HG02759 (cell line): ENCODE measurements at regions not wholly inside any gene's neighbourhood (a gene's known extent, or its start where the extent isn't known, plus 50 kb on each side); places are given as distances from the start of the nearest gene placed in this dataset.
A peak's percentile ranks its signal among the peaks of the same experiment; 100 is the strongest.

Source experiments
- ATAC-seq: cut with Tn5 transposase; IDR thresholded peaks from one replicate; pipeline ENCODE4 v1.9.1; 2021; ENCODE audit warnings: mild to moderate bottlenecking, moderate library complexity; ENCODE audit not compliant: unreplicated experiment

DNA sequence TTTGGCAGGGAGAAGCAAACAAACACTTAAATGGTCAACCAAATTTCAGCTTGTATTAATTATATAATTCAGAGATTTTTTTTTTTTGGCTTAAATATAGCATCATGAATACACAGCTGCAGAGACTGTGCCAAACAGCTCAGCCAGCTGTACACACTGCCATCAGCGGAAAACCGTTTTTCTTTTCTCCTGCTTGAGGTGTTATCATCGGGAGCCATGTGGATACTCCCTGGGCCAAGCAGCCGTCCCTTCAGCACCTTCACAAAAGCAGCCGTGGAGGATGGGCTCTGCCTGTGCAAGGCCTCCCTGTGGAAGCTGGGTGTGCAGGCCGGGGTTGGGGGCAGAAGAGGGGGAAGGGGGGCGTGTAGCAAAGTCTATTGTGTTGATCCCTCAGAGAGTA lies 85.0 kb downstream of the NUF2 start:
- ATAC-seq: no peak

DNA sequence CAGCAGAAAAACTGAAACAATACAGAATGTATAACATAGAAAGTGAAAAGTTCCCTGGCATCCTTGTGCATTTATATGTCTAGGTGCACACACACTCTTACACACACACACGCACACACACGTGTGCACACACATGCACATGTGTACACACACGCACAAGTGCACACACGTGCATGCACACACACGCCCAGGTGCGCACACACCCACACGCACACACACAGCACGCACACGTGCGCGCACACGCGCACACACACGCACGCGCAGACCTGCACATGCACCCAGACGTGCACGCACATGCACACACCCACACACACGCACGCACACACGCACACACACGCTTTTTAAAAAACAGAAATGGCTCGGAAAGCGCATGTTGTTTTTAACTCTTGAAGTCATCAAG lies 86.5 kb downstream of the NUF2 start:
- no peak for ATAC-seq

DNA sequence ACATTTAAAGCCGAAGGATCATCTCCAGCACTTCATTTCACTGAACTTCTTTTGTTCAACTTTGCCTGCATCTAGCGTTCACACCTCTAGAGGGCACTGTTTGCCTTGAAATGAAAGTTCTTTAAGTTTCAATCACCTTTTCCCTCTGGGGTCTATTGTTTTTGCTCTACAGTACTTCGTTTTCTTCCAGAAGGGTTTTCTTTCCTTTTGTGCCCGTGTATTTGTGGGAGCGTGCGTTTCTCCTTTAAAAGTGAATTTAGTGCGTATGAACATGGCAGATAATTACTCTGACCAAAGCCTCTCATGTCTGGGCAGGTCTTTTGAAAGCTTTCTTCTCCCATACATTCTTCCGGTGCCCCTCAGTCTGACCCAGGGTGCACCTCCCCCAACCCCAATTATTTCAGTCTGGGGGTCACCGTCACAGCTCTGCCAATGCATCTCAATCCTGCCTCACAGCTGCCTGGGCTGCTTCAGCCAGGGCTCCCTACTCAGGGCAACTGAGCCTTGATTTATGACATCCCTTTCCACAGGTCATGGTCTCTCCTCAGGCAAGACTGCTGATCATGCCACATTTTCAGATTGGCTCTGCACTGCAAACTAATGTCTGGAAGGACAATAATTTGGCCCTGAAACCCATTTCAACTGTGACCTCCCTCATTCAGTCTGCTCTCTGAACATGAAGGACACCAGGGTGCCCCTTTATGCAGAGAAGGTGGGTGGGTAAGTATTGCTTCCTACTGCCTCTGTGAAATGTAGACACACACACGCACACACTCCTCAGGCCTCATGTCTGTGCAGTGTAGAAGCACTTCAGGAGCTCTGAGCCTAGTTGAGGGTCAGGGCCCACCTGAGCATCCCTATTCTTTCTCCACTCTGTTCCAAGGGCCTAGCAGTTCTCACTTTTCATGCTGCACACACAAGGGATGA lies 88.6 kb downstream of the NUF2 start:
- no peak for ATAC-seq

DNA sequence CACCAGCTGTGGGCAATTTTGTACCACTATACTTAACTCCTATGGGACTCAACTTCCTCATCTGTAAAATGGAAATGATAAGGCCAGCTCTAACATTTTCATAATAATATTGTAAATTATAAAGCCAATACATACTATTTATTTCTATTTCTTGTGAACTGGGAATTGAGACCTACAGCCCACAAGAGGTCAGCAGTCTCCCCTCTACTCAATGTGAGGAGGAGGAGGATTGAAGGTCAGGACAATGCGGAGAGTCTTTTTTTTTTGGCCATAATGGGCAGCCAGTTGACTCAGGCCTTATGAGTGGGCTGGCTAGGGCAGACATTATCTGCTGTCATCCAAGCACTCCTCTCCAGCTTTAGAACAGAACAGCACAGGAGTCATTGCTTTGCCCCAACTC lies 90.5 kb downstream of the NUF2 start:
- ATAC-seq: no peak

DNA sequence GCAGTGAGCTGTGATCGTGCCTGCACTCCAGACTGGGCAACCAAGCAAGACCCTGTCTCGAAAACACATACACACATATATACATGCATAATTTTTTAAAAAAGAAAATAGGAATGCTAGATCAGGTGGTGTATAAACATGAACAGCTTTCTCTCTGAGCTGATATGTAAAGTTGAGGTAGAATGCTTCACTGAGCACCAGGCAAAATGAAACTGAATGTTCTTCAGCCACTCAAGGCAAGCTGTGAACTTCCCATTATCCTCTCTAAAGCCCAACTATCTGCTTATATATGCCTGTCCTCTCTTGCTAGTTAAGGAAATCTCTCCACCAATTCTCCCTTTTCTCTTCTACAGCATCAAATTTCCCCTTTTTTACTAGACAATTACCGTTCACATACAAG lies 93.0 kb downstream of the NUF2 start:
- ATAC-seq: peak; percentile 94

DNA sequence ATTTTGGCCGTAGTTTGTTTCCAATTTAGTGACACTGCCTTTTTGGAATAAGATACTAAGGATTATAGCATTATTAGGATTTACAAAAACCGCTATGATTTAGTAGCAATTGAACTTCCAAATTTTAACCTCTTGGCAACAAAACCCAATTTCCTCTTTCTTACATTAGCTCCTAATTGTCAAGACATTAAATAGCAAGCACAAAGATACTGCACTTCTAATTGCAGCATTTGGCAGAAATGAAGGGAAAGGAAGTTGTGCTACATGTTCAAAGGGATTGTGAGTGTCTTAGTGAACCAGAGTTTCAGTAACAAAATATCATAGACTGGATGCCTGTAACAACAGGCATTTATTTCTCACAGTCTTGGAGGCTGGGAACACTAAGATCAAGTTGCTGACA lies 99.9 kb downstream of the NUF2 start:
- no peak for ATAC-seq

DNA sequence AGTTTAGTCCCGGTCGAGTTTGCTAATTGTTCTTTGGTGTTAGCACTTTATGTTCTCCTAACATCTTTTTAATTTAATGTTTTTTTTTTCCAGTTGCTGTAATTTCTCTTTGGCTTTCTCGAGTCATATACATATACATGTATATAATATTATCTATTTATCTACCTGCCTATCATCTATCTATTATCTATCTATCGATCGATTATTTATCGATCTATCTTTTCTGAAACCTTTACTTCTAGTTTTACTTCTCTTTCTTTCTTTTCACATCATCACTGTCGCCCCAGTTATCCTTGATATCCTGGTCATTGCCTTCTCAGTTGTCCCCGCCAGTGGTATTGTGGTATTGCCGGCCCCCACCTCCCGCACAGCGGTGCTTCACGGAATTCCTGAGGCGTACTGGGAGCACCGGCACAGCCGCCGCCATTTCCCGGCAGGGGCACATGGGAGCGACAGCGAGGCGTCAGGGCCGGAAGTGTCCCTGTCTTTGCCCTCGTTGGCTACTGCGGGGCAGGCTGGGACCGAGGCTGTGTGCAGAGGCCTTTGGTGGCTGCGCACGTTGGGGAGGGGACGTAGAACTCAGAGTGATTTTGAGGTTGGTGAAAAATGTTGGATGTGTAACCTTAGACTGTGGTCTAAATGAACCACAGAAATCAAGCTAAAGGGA lies 101.1 kb downstream of the NUF2 start:
- no peak for ATAC-seq

DNA sequence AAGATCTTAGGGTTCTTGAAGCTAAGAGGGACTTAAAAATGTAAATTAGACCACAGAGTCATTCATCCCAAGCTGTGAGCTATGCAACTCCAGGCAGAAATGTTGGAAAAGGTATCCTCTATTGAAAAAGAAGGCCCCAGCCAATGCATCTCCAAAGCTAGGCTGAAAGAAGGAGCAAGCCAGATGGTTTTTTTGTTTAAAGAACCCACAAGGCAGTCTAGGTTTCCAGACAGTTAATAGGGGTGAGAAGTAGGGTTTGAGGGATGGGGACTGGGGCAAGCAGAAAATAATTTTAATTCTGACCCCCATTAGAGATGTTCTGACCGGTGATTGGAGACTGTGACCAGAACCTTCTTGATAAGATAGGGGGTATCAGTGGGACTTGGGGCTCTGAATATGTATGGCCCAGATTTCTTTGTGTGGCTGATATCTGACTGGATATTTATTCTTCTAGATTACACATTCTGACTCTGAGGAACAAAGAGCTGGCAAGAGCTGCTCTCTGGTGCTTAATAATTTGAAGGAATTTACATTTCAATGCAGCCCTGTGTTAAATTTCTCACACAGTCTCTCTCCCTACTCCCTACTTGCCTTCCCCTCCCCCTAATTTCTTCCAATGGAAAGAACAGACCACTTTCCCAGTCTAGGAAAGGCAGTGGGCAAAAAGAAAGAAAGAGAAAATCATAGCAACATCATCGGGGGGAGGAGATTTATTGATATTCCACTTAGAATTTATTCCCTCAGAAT lies 104.9 kb downstream of the NUF2 start:
- ATAC-seq: no peak

DNA sequence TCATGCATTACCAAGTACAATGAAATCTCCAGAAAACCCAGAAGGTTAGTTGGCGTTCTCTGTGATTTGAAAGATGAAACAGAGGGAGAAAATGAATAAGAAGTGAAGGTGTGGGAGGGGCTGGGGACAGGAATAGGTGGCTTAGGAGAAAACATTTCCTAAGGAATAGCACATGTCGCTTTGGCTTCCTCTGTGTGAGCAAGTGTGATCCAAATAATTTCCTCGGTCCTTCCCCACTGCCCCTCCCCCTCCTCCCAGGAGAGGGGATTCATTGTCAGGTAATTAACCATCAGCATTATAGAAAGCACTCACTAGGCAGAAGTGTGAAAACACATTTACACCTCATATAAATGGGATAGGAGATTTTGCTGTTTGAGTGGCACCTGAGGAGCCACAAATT lies 105.5 kb downstream of the NUF2 start:
- ATAC-seq: no peak

DNA sequence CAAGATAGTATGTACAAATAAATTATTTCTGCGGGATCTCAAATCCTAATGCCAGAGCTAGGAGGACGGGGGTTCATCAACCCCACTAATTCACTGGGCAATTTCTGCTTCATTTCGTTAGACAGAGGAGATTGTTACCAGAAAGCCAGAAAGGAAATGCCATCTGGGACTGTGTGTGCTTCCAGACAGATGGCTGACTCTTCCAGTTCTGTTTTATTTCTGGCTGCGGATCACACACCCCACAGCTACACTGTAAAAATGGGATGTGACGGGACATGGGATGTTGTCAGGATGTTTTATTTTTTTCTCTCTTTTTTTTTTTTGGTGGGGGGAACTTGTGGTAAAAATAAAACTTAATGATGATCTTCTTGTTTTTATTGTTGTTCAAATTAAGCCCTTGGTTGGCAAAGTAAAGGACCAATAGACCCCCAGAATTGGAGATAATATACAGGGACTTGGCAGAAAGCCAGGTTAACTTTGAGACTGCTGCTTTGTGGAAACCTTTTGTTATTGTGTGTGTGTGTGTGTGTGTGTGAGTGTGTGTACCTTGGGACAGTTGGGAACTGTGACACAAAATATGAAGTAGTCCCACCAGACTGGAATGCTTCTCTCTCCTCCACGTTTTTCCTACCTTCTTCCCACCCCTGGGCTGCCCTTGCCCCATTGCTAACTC lies 114.5 kb downstream of the NUF2 start:
- no peak for ATAC-seq

DNA sequence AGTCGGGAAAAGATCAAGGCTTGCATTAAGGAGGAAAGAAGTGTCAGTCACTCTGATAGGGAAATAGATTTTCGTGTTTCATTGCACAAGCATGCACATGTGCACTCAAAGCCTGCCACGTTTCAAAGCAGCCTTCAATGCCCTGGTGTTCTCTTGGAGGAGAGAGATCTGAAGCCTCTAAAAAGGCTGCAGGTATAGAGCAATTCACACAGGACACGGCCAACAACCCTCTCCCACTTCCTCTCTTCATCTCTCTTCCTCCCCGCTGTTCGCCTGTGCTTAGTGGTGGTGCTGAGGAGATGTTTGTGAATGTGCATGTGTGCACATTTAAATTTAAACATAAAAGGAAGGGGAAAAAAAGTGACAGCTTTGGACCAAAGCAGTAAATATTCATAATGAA lies 117.7 kb downstream of the NUF2 start:
- ATAC-seq: no peak

DNA sequence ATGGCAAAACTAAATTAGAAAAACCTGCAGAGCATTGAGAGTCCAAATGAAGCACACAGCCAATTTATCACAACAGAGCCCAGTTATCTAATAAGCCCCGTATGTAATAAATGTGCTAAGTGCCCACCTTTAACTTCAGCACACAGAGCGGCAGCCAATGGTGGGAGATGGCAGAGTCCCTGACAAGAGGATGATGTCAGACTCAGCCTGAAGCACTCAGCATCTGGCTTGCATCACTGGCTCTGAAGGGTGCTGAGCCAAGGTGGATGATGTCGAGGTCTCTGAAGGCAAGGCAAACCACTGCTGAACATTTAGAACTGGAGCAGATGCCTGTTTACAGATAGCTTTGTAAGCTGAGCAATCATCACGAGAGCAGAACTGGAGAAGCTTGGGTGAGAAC lies 118.3 kb downstream of the NUF2 start:
- ATAC-seq: no peak

DNA sequence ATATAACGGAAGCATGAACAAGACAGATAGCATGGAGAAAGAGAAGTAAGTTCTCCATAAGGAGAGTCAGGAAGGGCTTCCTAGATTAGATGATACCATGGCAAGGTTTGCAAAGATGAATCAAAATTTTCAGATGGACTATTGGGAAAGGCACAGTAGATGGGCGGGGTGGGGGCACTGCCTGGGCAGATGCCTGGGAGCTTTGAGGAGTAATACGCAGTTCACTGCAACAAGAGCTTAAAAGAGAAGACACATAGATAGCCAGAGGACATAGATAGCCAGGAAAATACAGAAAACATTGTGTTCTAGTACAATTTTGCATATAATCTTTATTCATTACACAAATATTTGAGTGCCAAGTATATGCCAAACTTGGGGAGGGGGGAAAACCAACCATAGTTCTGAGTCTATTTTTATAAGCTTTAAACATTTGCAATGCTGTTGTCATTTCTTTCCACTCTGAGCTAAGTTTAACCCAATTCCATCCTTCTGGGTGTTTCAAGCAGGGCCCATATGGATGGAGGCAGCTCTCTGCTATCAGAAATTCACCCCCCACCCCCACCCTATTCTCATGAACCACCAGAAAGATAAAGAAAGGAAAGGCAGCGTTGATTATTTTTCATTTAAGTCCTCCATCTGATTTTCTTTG lies 120.6 kb downstream of the NUF2 start:
- ATAC-seq: no peak

DNA sequence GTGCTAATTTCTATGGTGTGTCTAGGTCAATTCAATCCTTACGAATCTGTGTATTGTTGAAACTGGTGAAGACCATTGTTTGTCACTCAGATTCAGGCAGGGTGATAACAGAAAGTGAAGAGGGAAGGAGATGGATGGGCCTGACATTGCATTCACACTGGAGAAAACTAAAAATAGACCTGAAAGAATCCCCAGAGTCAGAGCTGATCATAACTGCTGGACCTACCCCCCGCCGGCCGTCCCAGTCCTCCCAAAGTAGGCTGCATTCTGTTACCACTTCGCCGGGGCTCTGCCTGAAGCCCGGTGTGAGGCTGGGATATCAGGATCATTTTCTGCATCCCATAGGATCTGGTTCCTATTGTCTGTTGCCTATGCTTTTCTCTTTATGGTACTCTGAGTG lies 121.1 kb downstream of the NUF2 start:
- ATAC-seq: no peak

DNA sequence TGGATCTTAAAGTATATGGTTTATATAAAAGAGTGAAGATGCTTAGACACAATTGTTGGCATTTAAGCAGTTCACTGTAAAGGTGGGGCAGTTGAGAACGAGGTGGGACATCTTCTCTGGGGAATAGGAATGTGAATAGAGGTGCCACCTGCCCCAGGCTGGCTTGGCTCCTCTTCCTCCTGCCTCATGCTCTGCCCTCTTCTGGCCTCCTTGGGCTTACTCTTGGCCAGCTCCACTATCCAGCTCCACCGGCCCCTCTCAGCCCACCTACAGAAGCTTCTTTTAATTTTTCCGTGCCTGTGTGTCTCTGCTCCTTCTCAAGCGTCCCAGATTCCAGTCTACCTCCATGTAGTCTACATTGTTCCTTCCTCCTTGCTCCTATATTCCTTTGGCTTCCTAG lies 122.1 kb downstream of the NUF2 start:
- ATAC-seq: no peak

DNA sequence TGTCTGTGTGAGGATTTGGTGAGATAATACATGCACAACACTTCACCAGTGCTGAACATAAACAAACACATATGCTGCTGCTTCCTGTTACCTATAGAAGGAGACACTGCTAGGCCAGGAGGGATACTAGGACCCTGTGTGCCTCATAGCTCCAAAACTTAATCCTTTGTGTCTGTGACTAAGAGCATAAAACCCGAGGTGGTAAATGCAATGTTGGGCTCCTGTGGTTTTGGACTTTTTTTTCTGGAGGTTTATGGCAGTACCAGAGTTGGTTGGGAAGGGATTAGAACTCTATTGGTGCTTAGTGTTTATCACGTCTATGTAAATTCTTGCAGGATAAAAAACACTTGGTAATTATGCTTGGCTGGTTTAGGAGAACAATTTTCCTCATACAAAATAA lies 122.9 kb downstream of the NUF2 start:
- no peak for ATAC-seq

DNA sequence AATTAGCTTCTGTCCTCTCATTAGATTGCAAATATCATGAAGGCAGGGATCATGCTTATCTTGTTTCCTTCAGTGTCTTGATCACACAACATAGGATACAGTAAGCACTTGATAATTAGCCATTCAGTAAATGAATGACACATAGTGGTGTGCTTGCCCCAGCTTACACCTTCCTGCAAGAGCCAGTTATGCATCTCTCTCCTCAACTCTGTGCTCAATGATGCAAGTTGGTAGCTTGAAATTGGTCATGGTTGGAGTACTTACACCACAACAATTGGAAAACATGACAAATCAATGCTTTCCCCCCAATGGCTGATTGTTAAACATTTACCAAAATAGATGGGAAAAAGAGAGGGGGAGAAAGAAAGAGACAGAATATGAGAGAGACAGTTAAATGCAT lies 129.2 kb downstream of the NUF2 start:
- ATAC-seq: no peak

DNA sequence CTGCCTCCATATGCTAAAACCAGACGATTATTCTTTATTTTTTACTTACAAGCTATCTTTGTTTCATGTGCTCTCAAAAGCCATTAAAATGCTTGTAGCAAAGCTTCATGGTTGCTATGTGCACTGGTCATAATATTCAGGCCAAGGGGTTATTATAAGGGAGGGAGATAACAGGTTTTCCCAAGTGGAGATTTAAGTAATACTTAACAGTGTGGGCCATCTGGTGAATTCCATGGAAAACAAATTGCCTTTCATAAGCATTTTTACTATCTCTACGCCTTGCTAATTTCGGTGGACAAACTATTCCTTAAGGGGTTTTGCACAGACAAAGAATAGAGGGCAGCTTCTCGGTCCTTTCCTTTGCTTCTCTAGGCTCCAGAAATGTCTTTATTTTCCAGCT lies 137.8 kb downstream of the NUF2 start:
- ATAC-seq: no peak

DNA sequence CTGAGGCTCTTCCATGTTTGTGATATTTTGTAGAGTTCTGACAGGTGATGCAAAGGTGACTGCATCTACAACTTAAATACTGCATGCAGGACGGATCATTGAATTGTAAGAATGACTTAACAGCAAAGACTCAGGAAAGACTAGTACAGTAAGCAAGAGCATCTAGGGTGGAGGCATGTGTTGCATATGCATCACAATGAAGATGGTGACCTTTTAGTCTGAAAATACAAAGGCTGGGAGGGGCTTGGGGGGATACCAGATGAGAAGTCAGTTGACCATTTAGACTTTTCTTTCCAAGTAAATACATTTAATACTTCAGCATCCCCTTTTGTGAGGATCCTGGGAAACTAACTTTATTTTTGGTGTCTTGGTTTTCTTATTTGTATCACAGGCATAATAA lies 145.5 kb downstream of the NUF2 start:
- ATAC-seq: no peak

DNA sequence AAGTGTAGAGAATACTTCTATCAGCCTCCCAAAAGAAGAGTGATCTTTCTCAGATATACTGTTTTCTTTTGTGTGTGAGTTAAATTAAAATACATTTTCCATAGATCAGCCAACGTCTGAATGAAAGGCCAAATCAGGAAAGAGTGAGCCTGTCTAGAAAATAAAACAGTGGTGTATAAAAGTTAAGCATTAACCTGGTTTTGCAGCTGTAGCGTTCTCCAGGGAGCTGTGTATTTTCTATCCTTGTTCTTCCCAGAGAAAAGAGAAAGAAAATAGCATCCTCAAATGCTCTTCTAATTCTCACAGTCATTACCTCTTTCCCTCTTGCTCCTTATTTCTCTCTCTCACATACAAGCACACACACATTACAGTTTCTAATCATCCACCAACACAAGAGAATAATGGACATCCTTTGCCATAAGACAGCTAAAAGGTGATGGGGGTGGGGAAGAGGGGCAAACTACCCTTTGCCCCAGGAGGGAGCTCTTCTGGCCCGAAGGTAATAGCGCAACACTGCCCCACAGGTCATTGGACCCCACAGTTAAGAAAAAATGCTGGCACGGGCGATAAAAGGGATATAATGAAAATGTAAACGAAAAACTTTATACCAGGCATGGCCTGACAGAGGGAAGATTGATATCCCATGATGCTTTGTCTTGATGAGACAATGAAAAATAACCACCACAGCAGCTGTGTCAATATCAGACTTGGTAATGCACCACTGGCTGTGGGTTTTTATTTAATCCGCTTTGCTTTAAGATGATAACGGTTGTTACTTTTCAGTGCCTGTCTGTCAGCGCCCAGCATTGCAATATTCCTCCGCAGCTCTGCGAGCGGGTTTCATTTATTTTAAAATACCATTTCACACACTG lies 150.3 kb downstream of the NUF2 start:
- no peak for ATAC-seq
